ENCODE measurements at regions not wholly inside any gene's neighbourhood (a gene's known extent, or its start where the extent isn't known, plus 50 kb on each side); places are given as distances from the start of the nearest gene placed in this dataset.

GRCh38 chr12:47393403-47393790 is 312.4 kb downstream of the RPAP3 start:
- ChIA-PET CTCF (no interaction called here), POLR2A (no interaction called here)
- peak overlapping the region in 1 of 2 experiments; percentile 11; a peak in 1 of 4 replicates for H3K27ac ChIP-seq (ENCODE audit: low read depth in 2 of 2, low read length in 1 of 2)
- H3F3A ChIP-seq (replicated peaks; ENCODE audit: insufficient read depth), result no peaks in the 10 kb centered on the region
- TF ChIP-seq CTCF (IDR thresholded peaks at IDR 0.05) (no peak), USF1 (IDR thresholded peaks at IDR 0.05; ENCODE audit: borderline replicate concordance, low read depth) (no peak)
- no peaks in the 10 kb centered on the region for H3K9me2 ChIP-seq
- 36% methylated on average over 4 of the region's 4 CpGs for WGBS (ENCODE audit: low lambda C conversion rate)
- no peaks in the 10 kb centered on the region for H3K9me3 ChIP-seq
- H3K36me3 ChIP-seq (replicated peaks in 1 of 2; ENCODE audit: control insufficient read depth in 1 of 2, insufficient read depth in 2 of 2, low read length in 1 of 2), result no peaks in the 10 kb centered on the region
- peaks cover 5% of the 10 kb centered on the region; the same call in 1 of the 2 replicates for H3K27me3 ChIP-seq (ENCODE audit: insufficient read depth)
- H3K4me1 ChIP-seq (ENCODE audit: control insufficient read depth in 1 of 2, insufficient read depth in 2 of 2, low read depth in 1 of 2, low read length in 1 of 2), result peaks cover 0 to 19% of the 10 kb centered on the region in 2 experiments; a peak in 1 of 4 replicates
- no peak overlapping the region for H2AFZ ChIP-seq (ENCODE audit: low read depth)
- H3K4me3 ChIP-seq (ENCODE audit: low read depth in 2 of 2, low read length in 1 of 2), result no peak overlapping the region
- DNase-seq, result no peak
- H3K79me2 ChIP-seq (ENCODE audit: insufficient read depth), result no peaks in the 10 kb centered on the region
- H4K20me1 ChIP-seq (ENCODE audit: insufficient read depth), result no peaks in the 10 kb centered on the region
- no peak overlapping the region for H3K9ac ChIP-seq
- peak overlapping the region; percentile 5; the same call in 1 of the 2 replicates for H3K4me2 ChIP-seq

GRCh38 chr12:47391566-47391965 is 311.8 kb upstream of the AMIGO2 start:
- no peak for TF ChIP-seq TAF1 (IDR thresholded peaks at IDR 0.05; ENCODE audit: borderline replicate concordance, low read depth, low read length)
- TF ChIP-seq RFX5 (IDR thresholded peaks at IDR 0.05; ENCODE audit: low read length), result no peak
- no peak for TF ChIP-seq RAD21 (IDR thresholded peaks at IDR 0.05; ENCODE audit: low read length)
- TF ChIP-seq ZBTB33 (IDR thresholded peaks at IDR 0.05; ENCODE audit: borderline replicate concordance, low read depth), result no peak
- TF ChIP-seq TEAD4 (IDR thresholded peaks at IDR 0.05; ENCODE audit: borderline replicate concordance, insufficient read depth), result no peak

More at GRCh38 chr12:47391566-47391965, 311.8 kb upstream of the AMIGO2 start:
- H4K20me1 ChIP-seq (ENCODE audit: insufficient read depth), result no peaks in the 10 kb centered on the region
- H2AFZ ChIP-seq (ENCODE audit: low read depth), result no peak overlapping the region
- no peaks in the 10 kb centered on the region for H3K9me2 ChIP-seq
- no peaks in the 10 kb centered on the region for H3K9me3 ChIP-seq
- H3F3A ChIP-seq (replicated peaks; ENCODE audit: insufficient read depth), result no peaks in the 10 kb centered on the region
- no peaks in the 10 kb centered on the region for H3K36me3 ChIP-seq (replicated peaks in 1 of 2; ENCODE audit: control insufficient read depth in 1 of 2, insufficient read depth in 2 of 2, low read length in 1 of 2)
- no peak overlapping the region for H3K4me2 ChIP-seq
- POLR2A ChIA-PET, result no interaction called here
- DNase-seq, result no peak
- no peak overlapping the region for H3K9ac ChIP-seq
- peaks cover 14% of the 10 kb centered on the region; the same call in 1 of the 2 replicates for H3K27me3 ChIP-seq (ENCODE audit: insufficient read depth)
- no peaks in the 10 kb centered on the region for H3K79me2 ChIP-seq (ENCODE audit: insufficient read depth)
- 44% methylated on average over 5 of the region's 7 CpGs for WGBS (ENCODE audit: low lambda C conversion rate)
- CTCF ChIA-PET, result no interaction called here
- peaks cover 0 to 19% of the 10 kb centered on the region in 2 experiments; a peak in 1 of 4 replicates for H3K4me1 ChIP-seq (ENCODE audit: control insufficient read depth in 1 of 2, insufficient read depth in 2 of 2, low read depth in 1 of 2, low read length in 1 of 2)
- no peak overlapping the region for H3K4me3 ChIP-seq (ENCODE audit: low read depth in 2 of 2, low read length in 1 of 2)
- H3K27ac ChIP-seq (ENCODE audit: low read depth in 2 of 2, low read length in 1 of 2), result no peak overlapping the region

Data from SK-N-SH (cell line).